Body of pancreas (tissue), 4 donors: ENCODE measurements at regions not wholly inside any gene's neighbourhood (a gene's known extent, or its start where the extent isn't known, plus 50 kb on each side); places are given as distances from the start of the nearest gene placed in this dataset.
"Not testable (repeated sequence)": the region's sequence is repeated elsewhere in the genome, so short reads cannot be mapped to it uniquely, and the experiment has no call there.

Experiments
- CTCF ChIP-seq, 7 experiments: fragments of 450-650 bp in 4 of 7; fragments of 200-600 bp in 3 of 7; sonication (generic) in 3 of 7; IDR thresholded peaks; one replicate each; pipeline ENCODE4 v1.5.1; 2016 to 2019; ENCODE audit warnings: antibody characterized with exemption in 7 of 7
- POLR2A ChIP-seq, 3 donors: fragments of 450-650 bp; IDR thresholded peaks; one replicate each; pipeline ENCODE4 v1.6.1; 2016; ENCODE audit warnings: antibody characterized with exemption in 3 of 3, mild to moderate bottlenecking in 2 of 3

DNA sequence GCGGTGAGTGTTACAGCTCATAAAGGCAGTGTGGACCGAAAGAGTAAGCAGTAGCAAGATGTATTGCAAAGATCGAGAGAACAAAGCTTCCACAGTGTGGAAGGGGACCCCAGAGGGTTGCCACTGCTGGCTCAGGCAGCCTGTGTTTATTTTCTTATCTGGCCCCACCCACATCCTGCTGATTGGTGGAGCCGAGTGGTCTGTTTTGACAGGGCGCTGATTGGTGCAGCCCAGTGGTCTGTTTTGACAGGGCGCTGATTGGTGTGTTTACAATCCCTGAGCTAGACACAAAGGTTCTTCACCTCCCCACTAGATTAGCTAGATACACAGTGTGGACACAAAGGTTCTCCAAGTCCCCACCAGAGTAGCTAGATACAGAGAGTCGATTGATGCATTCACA is 747.8 kb upstream of the NRXN1 start:
- TF ChIP-seq CTCF, POLR2A (IDR thresholded peaks at IDR 0.05): not testable (repeated sequence)
